ENCODE measurements at regions not wholly inside any gene's neighbourhood (a gene's known extent, or its start where the extent isn't known, plus 50 kb on each side); places are given as distances from the start of the nearest gene placed in this dataset.

DNA sequence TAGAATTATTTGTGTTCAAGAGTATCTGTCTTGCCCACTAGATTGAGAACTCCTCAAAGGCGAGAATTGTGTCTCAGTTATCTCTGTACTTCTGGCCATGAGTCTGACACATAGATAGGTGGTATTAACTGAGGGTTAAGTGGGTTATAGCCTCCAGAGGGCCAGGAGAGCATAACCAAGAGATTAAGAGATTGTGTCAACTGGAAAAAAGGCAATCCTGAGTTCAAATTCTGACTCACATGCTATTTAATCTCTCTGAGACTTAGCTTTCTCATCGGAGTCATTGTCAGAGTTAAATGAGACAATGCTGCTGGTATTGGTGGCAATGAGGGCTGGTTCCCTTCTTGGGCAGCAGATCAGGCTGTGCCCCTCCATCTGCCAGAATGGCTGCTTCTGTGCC, 330.9 kb downstream of the TNS1 start:
- H3K4me1 ChIP-seq (ENCODE audit: control insufficient read depth, insufficient read depth, low read length): no peaks in the 10 kb centered on the region
- no peaks in the 10 kb centered on the region for H3K27me3 ChIP-seq (ENCODE audit: control insufficient read depth, insufficient read depth, low read length)
- no peak overlapping the region for H3K9ac ChIP-seq (ENCODE audit: low read depth, low read length)
- H3K9me3 ChIP-seq (ENCODE audit: control insufficient read depth, insufficient read depth, low read length): no peaks in the 10 kb centered on the region
- no peaks in the 10 kb centered on the region for H3K36me3 ChIP-seq (ENCODE audit: control insufficient read depth, insufficient read depth, low read length)
- H3K4me3 ChIP-seq (ENCODE audit: low read depth, low read length): no peak overlapping the region
- H3K27ac ChIP-seq (ENCODE audit: low read depth, low read length): no peak overlapping the region

DNA sequence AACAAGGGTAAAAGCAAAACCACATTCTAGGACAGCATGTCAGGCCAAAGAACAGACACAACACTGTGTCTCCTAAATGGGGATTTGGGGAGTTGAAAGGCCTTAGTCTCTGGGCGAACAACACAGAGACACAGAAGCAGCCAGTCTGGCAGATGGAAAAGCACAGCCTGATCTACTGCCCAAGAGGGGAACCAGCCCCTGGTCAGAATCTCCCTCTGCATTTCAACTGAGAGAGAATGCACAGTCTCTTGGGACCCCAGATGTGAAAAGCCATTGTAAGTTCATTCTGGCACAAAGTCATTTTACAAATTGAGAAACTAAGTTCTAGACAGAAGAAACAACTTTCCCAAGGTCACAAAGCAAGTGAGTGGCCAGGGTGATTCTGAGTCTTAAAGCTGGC, 331.7 kb downstream of the TNS1 start:
- Histone ChIP-seq H3K27me3 (ENCODE audit: control insufficient read depth, insufficient read depth, low read length) (no peaks in the 10 kb centered on the region), H3K9ac (ENCODE audit: low read depth, low read length) (no peak overlapping the region), H3K27ac (ENCODE audit: low read depth, low read length) (no peak overlapping the region), H3K9me3 (ENCODE audit: control insufficient read depth, insufficient read depth, low read length) (no peaks in the 10 kb centered on the region), H3K4me3 (ENCODE audit: low read depth, low read length) (no peak overlapping the region), H3K36me3 (ENCODE audit: control insufficient read depth, insufficient read depth, low read length) (no peaks in the 10 kb centered on the region), H3K4me1 (ENCODE audit: control insufficient read depth, insufficient read depth, low read length) (no peaks in the 10 kb centered on the region)

DNA sequence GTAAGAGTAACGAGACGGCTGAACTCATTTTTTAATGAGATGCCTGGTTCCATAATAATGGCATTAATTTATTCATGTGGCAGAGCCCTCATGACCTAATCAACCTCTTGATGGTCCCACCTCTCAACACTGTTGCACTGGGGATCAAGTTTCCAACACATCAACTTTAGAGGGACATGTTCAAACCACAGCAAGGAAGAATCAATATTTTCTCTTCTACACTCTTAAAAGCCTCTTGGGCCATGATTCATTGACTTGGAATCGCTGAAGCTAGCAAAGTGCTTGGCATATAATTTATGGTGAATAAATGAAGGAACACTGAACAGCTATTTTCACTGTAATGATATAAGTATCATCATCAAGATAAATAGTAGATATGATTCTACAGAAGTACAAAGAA, 333.0 kb downstream of the TNS1 start:
- no peaks in the 10 kb centered on the region for H3K9me3 ChIP-seq (ENCODE audit: control insufficient read depth, insufficient read depth, low read length)
- H3K36me3 ChIP-seq (ENCODE audit: control insufficient read depth, insufficient read depth, low read length): no peaks in the 10 kb centered on the region
- no peak overlapping the region for H3K4me3 ChIP-seq (ENCODE audit: low read depth, low read length)
- no peak overlapping the region for H3K27ac ChIP-seq (ENCODE audit: low read depth, low read length)
- H3K9ac ChIP-seq (ENCODE audit: low read depth, low read length): no peak overlapping the region
- H3K27me3 ChIP-seq (ENCODE audit: control insufficient read depth, insufficient read depth, low read length): no peaks in the 10 kb centered on the region
- no peaks in the 10 kb centered on the region for H3K4me1 ChIP-seq (ENCODE audit: control insufficient read depth, insufficient read depth, low read length)

DNA sequence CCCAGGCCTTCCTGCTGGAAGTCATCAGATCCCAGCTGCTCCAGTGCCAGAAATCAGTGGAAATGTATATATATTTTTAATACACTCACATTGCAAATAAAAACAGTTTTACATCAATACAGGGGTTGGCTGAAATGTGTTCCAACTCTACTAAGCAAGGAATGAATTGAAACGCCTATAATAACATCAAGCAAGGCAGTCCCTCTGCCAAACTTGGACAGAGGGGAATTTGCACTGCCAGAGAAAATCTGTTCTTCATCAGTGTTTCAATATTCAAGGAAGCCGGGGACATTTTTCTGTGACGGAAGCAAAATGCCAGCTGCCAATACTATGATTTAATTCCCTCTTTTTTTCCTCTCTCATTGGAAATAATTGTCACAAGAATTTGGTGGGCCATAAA, 335.3 kb downstream of the TNS1 start:
- H3K9ac ChIP-seq (ENCODE audit: low read depth, low read length): no peak overlapping the region
- no peak overlapping the region for H3K4me3 ChIP-seq (ENCODE audit: low read depth, low read length)
- H3K36me3 ChIP-seq (ENCODE audit: control insufficient read depth, insufficient read depth, low read length): no peaks in the 10 kb centered on the region
- no peak overlapping the region for H3K27ac ChIP-seq (ENCODE audit: low read depth, low read length)
- no peaks in the 10 kb centered on the region for H3K9me3 ChIP-seq (ENCODE audit: control insufficient read depth, insufficient read depth, low read length)
- H3K27me3 ChIP-seq (ENCODE audit: control insufficient read depth, insufficient read depth, low read length): no peaks in the 10 kb centered on the region
- no peaks in the 10 kb centered on the region for H3K4me1 ChIP-seq (ENCODE audit: control insufficient read depth, insufficient read depth, low read length)

DNA sequence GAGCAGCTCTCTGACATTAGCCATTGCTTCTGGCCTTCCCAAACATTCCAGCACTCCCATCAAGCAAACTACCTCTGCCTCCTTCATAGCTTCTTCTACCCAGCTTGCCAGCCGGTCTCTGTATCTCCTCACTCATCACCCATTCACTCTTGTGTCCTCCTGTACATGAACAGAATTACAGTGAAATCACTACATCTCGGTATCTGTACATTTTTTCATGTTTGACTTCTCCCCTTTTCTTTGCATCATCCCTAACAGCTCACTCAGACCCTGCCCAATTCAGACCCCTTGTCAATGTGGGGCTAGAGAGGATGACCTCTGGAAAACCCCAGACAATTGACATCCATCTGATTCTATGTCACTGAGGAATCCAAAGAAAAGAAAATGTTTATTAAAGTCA, 335.8 kb downstream of the TNS1 start:
- H3K27me3 ChIP-seq (ENCODE audit: control insufficient read depth, insufficient read depth, low read length): no peaks in the 10 kb centered on the region
- H3K4me3 ChIP-seq (ENCODE audit: low read depth, low read length): no peak overlapping the region
- no peaks in the 10 kb centered on the region for H3K4me1 ChIP-seq (ENCODE audit: control insufficient read depth, insufficient read depth, low read length)
- H3K9me3 ChIP-seq (ENCODE audit: control insufficient read depth, insufficient read depth, low read length): no peaks in the 10 kb centered on the region
- no peaks in the 10 kb centered on the region for H3K36me3 ChIP-seq (ENCODE audit: control insufficient read depth, insufficient read depth, low read length)
- no peak overlapping the region for H3K27ac ChIP-seq (ENCODE audit: low read depth, low read length)
- no peak overlapping the region for H3K9ac ChIP-seq (ENCODE audit: low read depth, low read length)

DNA sequence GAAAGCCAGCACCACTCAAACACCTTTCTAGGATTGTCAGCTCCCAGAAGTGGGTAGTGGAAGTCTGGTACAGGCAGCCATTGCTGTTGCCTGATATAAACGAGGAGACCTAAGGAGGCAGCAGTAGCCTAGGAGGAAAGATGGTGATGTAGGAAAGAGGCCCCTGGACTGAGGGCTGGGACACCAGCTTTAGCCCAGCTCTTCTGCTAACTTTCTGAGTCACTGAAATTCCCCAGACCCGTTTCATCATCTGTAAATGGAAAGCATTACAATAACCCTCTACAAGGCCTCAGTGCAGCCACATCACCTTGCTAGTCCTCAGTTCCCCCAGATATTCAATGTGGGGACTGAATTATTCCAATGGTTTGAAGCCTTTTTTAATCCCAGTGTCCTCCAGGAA, 336.5 kb downstream of the TNS1 start:
- H3K36me3 ChIP-seq (ENCODE audit: control insufficient read depth, insufficient read depth, low read length): no peaks in the 10 kb centered on the region
- H3K27me3 ChIP-seq (ENCODE audit: control insufficient read depth, insufficient read depth, low read length): no peaks in the 10 kb centered on the region
- no peaks in the 10 kb centered on the region for H3K9me3 ChIP-seq (ENCODE audit: control insufficient read depth, insufficient read depth, low read length)
- no peaks in the 10 kb centered on the region for H3K4me1 ChIP-seq (ENCODE audit: control insufficient read depth, insufficient read depth, low read length)
- H3K9ac ChIP-seq (ENCODE audit: low read depth, low read length): no peak overlapping the region
- no peak overlapping the region for H3K27ac ChIP-seq (ENCODE audit: low read depth, low read length)
- H3K4me3 ChIP-seq (ENCODE audit: low read depth, low read length): no peak overlapping the region

DNA sequence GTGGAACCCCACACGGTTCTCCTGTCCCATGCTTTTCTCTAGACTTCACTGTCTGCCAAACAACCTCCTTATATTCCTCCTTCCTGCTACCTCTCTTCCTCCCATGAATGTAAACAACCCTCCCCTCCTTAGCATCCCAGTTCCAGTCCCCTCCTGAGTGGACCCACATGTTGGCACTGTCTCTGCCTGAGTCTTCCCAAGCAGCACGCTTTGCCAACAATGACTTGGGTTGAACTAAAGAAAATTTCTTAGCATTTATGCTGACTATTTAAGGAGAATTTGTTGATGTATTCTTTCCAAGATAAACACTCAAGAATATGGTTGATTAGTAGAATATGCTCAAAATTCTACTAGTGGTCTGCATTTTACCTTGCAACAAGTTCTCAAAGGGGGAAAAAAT, 338.0 kb downstream of the TNS1 start:
- Histone ChIP-seq H3K36me3 (ENCODE audit: control insufficient read depth, insufficient read depth, low read length) (no peaks in the 10 kb centered on the region), H3K9ac (ENCODE audit: low read depth, low read length) (no peak overlapping the region), H3K9me3 (ENCODE audit: control insufficient read depth, insufficient read depth, low read length) (no peaks in the 10 kb centered on the region), H3K4me1 (ENCODE audit: control insufficient read depth, insufficient read depth, low read length) (no peaks in the 10 kb centered on the region), H3K27ac (ENCODE audit: low read depth, low read length) (no peak overlapping the region), H3K4me3 (ENCODE audit: low read depth, low read length) (no peak overlapping the region), H3K27me3 (ENCODE audit: control insufficient read depth, insufficient read depth, low read length) (no peaks in the 10 kb centered on the region)

DNA sequence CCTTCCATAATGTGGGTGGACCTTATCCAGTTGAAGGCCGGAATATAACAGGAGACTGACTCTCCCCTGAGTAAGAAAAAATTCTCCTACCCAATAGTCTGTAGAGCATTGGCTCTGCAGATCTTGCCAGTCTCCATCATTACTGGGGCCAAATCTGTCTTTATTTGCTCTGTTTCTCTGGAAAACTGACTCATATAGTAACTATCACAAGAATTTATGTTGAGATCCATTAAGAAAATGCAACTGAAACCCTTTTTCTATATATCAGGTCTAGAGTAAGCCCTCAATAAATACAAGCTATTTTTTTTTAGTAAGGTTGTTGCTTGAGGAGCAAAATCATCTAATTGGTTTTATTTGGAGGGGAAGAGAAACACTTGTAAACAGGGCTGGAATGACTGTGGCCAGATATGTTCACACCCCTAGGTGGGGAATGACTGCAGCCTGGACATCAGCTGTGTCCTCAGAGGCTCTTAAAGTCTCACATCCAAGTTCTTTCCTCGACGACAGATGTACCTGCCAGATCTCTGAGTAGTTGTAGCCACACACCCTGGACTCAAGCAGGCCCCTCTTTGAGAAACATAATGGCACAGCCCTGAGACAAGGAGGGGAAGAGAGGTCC, 339.7 kb downstream of the TNS1 start:
- no peak overlapping the region for H3K9ac ChIP-seq (ENCODE audit: low read depth, low read length)
- H3K27ac ChIP-seq (ENCODE audit: low read depth, low read length): no peak overlapping the region
- no peaks in the 10 kb centered on the region for H3K4me1 ChIP-seq (ENCODE audit: control insufficient read depth, insufficient read depth, low read length)
- H3K36me3 ChIP-seq (ENCODE audit: control insufficient read depth, insufficient read depth, low read length): no peaks in the 10 kb centered on the region
- no peak overlapping the region for H3K4me3 ChIP-seq (ENCODE audit: low read depth, low read length)
- no peaks in the 10 kb centered on the region for H3K27me3 ChIP-seq (ENCODE audit: control insufficient read depth, insufficient read depth, low read length)
- H3K9me3 ChIP-seq (ENCODE audit: control insufficient read depth, insufficient read depth, low read length): no peaks in the 10 kb centered on the region

DNA sequence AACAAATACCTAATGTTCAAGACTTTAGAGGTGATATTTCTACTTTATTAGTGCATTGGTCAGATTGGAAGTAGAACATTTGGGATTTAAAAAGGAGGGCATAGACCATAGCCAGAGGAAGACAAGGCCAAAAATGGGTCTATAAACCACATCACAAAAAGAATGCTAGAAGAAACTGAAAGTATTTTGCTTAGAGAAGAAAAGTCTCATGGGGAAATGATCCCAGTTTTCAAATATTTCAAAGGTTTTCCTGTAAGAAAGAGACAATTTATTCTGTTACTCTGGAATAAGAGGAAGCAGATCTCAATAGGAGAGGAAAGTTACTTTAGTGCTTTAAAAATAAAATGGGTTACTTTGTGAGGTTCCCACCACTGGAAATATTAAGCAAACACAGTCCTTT, 341.4 kb downstream of the TNS1 start:
- no peak overlapping the region for H3K4me3 ChIP-seq (ENCODE audit: low read depth, low read length)
- H3K9me3 ChIP-seq (ENCODE audit: control insufficient read depth, insufficient read depth, low read length): no peaks in the 10 kb centered on the region
- no peaks in the 10 kb centered on the region for H3K36me3 ChIP-seq (ENCODE audit: control insufficient read depth, insufficient read depth, low read length)
- H3K4me1 ChIP-seq (ENCODE audit: control insufficient read depth, insufficient read depth, low read length): no peaks in the 10 kb centered on the region
- H3K27me3 ChIP-seq (ENCODE audit: control insufficient read depth, insufficient read depth, low read length): no peaks in the 10 kb centered on the region
- H3K9ac ChIP-seq (ENCODE audit: low read depth, low read length): no peak overlapping the region
- H3K27ac ChIP-seq (ENCODE audit: low read depth, low read length): no peak overlapping the region

DNA sequence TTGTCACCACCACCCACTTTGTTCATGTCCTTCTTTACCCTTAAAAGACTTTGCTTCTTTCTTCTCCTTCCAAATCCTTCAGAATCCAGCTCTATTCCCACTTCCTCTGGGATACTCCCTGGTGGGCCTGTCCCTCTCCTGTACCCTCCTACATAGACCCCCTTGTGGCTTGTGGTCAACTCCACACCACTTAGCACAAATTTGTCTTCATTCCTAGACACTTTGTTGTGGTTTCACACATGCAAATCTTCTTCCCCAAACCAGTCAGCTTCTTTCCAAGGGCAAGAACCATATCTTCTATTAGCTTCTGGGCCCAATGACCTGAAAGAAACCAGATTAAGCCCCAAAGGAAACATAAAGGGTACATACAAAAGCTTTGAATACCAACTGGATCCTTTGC, 342.4 kb downstream of the TNS1 start:
- H3K36me3 ChIP-seq (ENCODE audit: control insufficient read depth, insufficient read depth, low read length): no peaks in the 10 kb centered on the region
- no peaks in the 10 kb centered on the region for H3K9me3 ChIP-seq (ENCODE audit: control insufficient read depth, insufficient read depth, low read length)

DNA sequence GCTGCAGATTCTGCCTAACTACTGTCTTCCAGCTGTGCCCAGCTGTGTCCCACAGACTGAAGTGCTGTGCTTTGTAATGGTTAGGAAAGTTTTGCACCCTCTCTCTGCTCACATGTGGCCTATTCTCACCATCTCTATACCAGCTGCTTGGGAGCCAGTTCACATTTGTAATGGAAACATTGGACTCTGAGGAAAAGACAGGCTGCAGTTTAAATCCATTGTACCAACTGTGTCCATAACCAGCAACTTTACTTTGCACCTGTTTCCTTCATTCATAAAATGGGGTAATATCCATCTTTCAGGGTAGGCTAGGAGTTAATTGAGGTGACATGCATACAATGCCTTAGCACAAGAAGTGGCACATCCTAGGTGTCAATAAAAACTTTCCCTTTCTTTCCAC, 344.0 kb downstream of the TNS1 start:
- Histone ChIP-seq H3K27me3 (ENCODE audit: control insufficient read depth, insufficient read depth, low read length) (no peaks in the 10 kb centered on the region), H3K9me3 (ENCODE audit: control insufficient read depth, insufficient read depth, low read length) (no peaks in the 10 kb centered on the region), H3K36me3 (ENCODE audit: control insufficient read depth, insufficient read depth, low read length) (no peaks in the 10 kb centered on the region), H3K4me3 (ENCODE audit: low read depth, low read length) (no peak overlapping the region), H3K4me1 (ENCODE audit: control insufficient read depth, insufficient read depth, low read length) (no peaks in the 10 kb centered on the region), H3K27ac (ENCODE audit: low read depth, low read length) (no peak overlapping the region), H3K9ac (ENCODE audit: low read depth, low read length) (no peak overlapping the region)

More for the DNA sequence above, 342.4 kb downstream of the TNS1 start:
- Histone ChIP-seq H3K27me3 (ENCODE audit: control insufficient read depth, insufficient read depth, low read length) (no peaks in the 10 kb centered on the region), H3K4me3 (ENCODE audit: low read depth, low read length) (no peak overlapping the region), H3K4me1 (ENCODE audit: control insufficient read depth, insufficient read depth, low read length) (no peaks in the 10 kb centered on the region), H3K9ac (ENCODE audit: low read depth, low read length) (no peak overlapping the region), H3K27ac (ENCODE audit: low read depth, low read length) (no peak overlapping the region)

DNA sequence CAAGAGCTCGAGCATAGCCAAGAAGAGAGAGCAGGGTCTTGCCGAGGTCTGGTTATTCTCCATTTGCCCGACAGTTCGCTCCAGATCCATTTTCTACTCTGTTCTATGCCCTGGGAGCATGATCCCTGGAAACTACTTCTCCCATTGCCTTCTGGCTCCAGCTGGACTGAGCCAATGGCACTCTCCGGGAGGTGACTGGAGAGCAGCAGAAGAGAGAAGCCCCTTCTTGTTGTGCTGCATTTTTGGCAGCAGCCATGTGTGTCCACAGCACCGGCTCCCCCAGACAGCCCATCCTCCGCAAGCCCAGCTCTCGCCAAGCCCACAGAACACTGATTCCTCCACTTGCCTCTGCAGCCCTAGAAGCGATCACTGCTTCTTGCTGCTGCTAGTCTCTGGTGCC, 345.5 kb downstream of the TNS1 start:
- Histone ChIP-seq H3K36me3 (ENCODE audit: control insufficient read depth, insufficient read depth, low read length) (no peaks in the 10 kb centered on the region), H3K4me1 (ENCODE audit: control insufficient read depth, insufficient read depth, low read length) (no peaks in the 10 kb centered on the region), H3K9me3 (ENCODE audit: control insufficient read depth, insufficient read depth, low read length) (no peaks in the 10 kb centered on the region), H3K4me3 (ENCODE audit: low read depth, low read length) (no peak overlapping the region), H3K27me3 (ENCODE audit: control insufficient read depth, insufficient read depth, low read length) (no peaks in the 10 kb centered on the region), H3K9ac (ENCODE audit: low read depth, low read length) (no peak overlapping the region), H3K27ac (ENCODE audit: low read depth, low read length) (no peak overlapping the region)
